H1 (cell line): ENCODE measurements at regions not wholly inside any gene's neighbourhood (a gene's known extent, or its start where the extent isn't known, plus 50 kb on each side); places are given as distances from the start of the nearest gene placed in this dataset.

Experiments
- CTCF ChIA-PET: fragments of 300-600 bp; sonication (Branson Sonifier 250); formaldehyde crosslinking; loops from one replicate; lab custom pipeline; 2021; ENCODE audit not compliant: partially characterized antibody; lab: Charles Lee
- POLR2A ChIA-PET: fragments of 300-600 bp; sonication (Branson Sonifier 250); formaldehyde crosslinking; loops from one replicate; lab custom pipeline; 2021; ENCODE audit warnings: inconsistent platforms; ENCODE audit not compliant: partially characterized antibody; lab: Charles Lee
- DNase-seq, 2 experiments: peaks; one replicate each; pipeline versions ENCODE4 v3.0.0 to v3.0.0-alpha.2; 2010 to 2022; ENCODE audit warnings: low spot score in 2 of 2, low read depth in 1 of 2, mixed read lengths in 1 of 2
- FAIRE-seq: peaks from 2 replicates; lab custom pipeline; 2011; peaks lifted over from hg19 to GRCh38; lab: Jason Lieb, UNC
- H2AFZ ChIP-seq: 2 replicates; pipeline ENCODE4 v1.8.1; 2012; ENCODE audit warnings: low read length, inconsistent platforms
- H2AK5ac ChIP-seq: 2 replicates; pipeline ENCODE4 v1.6.1; 2013; ENCODE audit warnings: low read depth, low read length
- H2BK120ac ChIP-seq: replicated peaks from 2 replicates; pipeline ENCODE3; 2013; ENCODE audit warnings: low read depth, low read length, inconsistent platforms
- H2BK12ac ChIP-seq: 2 replicates; pipeline ENCODE4 v1.6.1; 2013; ENCODE audit warnings: low read depth, low read length
- H2BK15ac ChIP-seq: 2 replicates; pipeline ENCODE4 v1.6.1; 2013; ENCODE audit warnings: low read length
- H2BK20ac ChIP-seq: 2 replicates; pipeline ENCODE4 v1.6.1; 2013; ENCODE audit warnings: low read length
- H2BK5ac ChIP-seq: 2 replicates; pipeline ENCODE4 v1.6.1; 2013; ENCODE audit warnings: low read depth, low read length
- H3K14ac ChIP-seq: 2 replicates; pipeline ENCODE4 v1.6.1; 2013; ENCODE audit warnings: inconsistent platforms; ENCODE audit not compliant: insufficient read length
- H3K18ac ChIP-seq: 2 replicates; pipeline ENCODE4 v1.6.1; 2013; ENCODE audit warnings: low read length; ENCODE audit errors: extremely low read depth
- H3K23ac ChIP-seq: 2 replicates; pipeline ENCODE4 v1.6.1; 2013; ENCODE audit warnings: inconsistent platforms; ENCODE audit not compliant: insufficient read length
- H3K23me2 ChIP-seq: 2 replicates; pipeline ENCODE4 v1.6.1; 2013; ENCODE audit warnings: low read depth, low read length
- H3K27ac ChIP-seq: 2 replicates; pipeline ENCODE4 v1.6.1; 2011; ENCODE audit warnings: low read depth, low read length, inconsistent platforms
- H3K27me3 ChIP-seq, 4 experiments: replicated peaks in 1 of 4; 1 replicate in 1 of 4; 2 replicates in 3 of 4; pipeline versions ENCODE4 v1.6.1 to v1.8.1; 2011 to 2013; ENCODE audit warnings: low read length in 3 of 4, mild to moderate bottlenecking in 3 of 4, inconsistent platforms in 2 of 4, mixed read lengths in 2 of 4, moderate library complexity in 1 of 4; ENCODE audit not compliant: control insufficient read depth in 3 of 4, insufficient read depth in 3 of 4; ENCODE audit errors: extremely low read depth in 1 of 4
- H3K36me3 ChIP-seq, 4 experiments: 2 replicates each; pipeline versions ENCODE4 v1.6.1 to v1.8.1; 2011 to 2013; ENCODE audit warnings: mild to moderate bottlenecking in 4 of 4, low read length in 3 of 4, moderate library complexity in 2 of 4, control low read depth in 1 of 4, inconsistent platforms in 1 of 4; ENCODE audit not compliant: insufficient read depth in 4 of 4, control insufficient read depth in 2 of 4
- H3K4ac ChIP-seq: replicated peaks from 2 replicates; pipeline ENCODE3; 2013; ENCODE audit warnings: low read length, low read depth, mixed read lengths, inconsistent platforms; ENCODE audit not compliant: insufficient read length
- H3K4me1 ChIP-seq, 4 experiments: replicated peaks in 1 of 4; 1 replicate in 1 of 4; 2 replicates in 3 of 4; pipeline versions ENCODE4 v1.6.1 to v1.8.1; 2011 to 2013; ENCODE audit warnings: low read length in 3 of 4, inconsistent platforms in 2 of 4, mixed read lengths in 1 of 4; ENCODE audit not compliant: insufficient read depth in 4 of 4, control insufficient read depth in 3 of 4
- H3K4me2 ChIP-seq, 2 experiments: 2 replicates each; pipeline versions ENCODE4 v1.6.1 to v1.8.1; 2011 to 2013; ENCODE audit warnings: low read depth in 2 of 2, low read length in 2 of 2, control low read depth in 1 of 2, inconsistent platforms in 1 of 2, mild to moderate bottlenecking in 1 of 2; ENCODE audit not compliant: insufficient read depth in 1 of 2
- H3K4me3 ChIP-seq, 4 experiments: fragments of 200-600, 300-600 bp in 1 of 4; sonication (generic), shearing (Covaris generic), sonication (Bioruptor Twin) in 1 of 4; 2 replicates each; pipeline versions ENCODE4 v1.5.1 to v1.8.1; 2011 to 2016; ENCODE audit warnings: low read length in 4 of 4, low read depth in 3 of 4, control low read depth in 2 of 4, inconsistent platforms in 2 of 4, mild to moderate bottlenecking in 2 of 4, mixed read lengths in 1 of 4, moderate library complexity in 1 of 4; ENCODE audit not compliant: insufficient read depth in 2 of 4; ENCODE audit errors: extremely low read depth in 1 of 4
- H3K56ac ChIP-seq: replicated peaks from 2 replicates; pipeline ENCODE3; 2013; ENCODE audit warnings: low read depth, mild to moderate bottlenecking, mixed read lengths, low read length, inconsistent platforms; ENCODE audit not compliant: insufficient read length
- H3K79me1 ChIP-seq: 2 replicates; pipeline ENCODE4 v1.6.1; 2013; ENCODE audit warnings: low read depth, low read length, control low read depth
- H3K79me2 ChIP-seq, 2 experiments: 2 replicates each; pipeline versions ENCODE4 v1.6.1 to v1.8.1; 2012 to 2013; ENCODE audit warnings: low read length in 2 of 2, mild to moderate bottlenecking in 2 of 2, inconsistent platforms in 1 of 2; ENCODE audit not compliant: insufficient read depth in 2 of 2, control insufficient read depth in 1 of 2
- H3K9ac ChIP-seq, 4 experiments: replicated peaks in 1 of 4; 1 replicate in 1 of 4; 2 replicates in 3 of 4; pipeline versions ENCODE4 v1.6.1 to v1.8.1; 2011 to 2013; ENCODE audit warnings: low read depth in 3 of 4, low read length in 3 of 4, control low read depth in 2 of 4, mild to moderate bottlenecking in 2 of 4, moderate library complexity in 2 of 4, inconsistent platforms in 1 of 4; ENCODE audit errors: extremely low read depth in 1 of 4
- H3K9me3 ChIP-seq, 2 experiments: 2 replicates each; pipeline versions ENCODE4 v1.6.1 to v1.8.1; 2012 to 2013; ENCODE audit warnings: mild to moderate bottlenecking in 2 of 2, moderate library complexity in 2 of 2, control low read depth in 1 of 2, inconsistent platforms in 1 of 2, low read depth in 1 of 2, low read length in 1 of 2, mixed read lengths in 1 of 2; ENCODE audit not compliant: insufficient read depth in 2 of 2
- H4K20me1 ChIP-seq, 2 experiments: replicated peaks in 1 of 2; 2 replicates each; pipeline versions ENCODE3 to v1.8.1; 2011 to 2013; ENCODE audit warnings: inconsistent platforms in 2 of 2, low read length in 2 of 2, mild to moderate bottlenecking in 1 of 2; ENCODE audit not compliant: insufficient read depth in 2 of 2, control insufficient read depth in 1 of 2
- H4K5ac ChIP-seq: 2 replicates; pipeline ENCODE4 v1.6.1; 2013; ENCODE audit warnings: low read length, low read depth, mixed read lengths, inconsistent platforms; ENCODE audit not compliant: insufficient read length
- H4K8ac ChIP-seq: 2 replicates; pipeline ENCODE4 v1.8.0; 2013; ENCODE audit warnings: mild to moderate bottlenecking, moderate library complexity, low read length, inconsistent platforms; ENCODE audit not compliant: insufficient read depth; ENCODE audit errors: extremely low read depth
- H4K91ac ChIP-seq: replicated peaks from 2 replicates; pipeline ENCODE3; 2013; ENCODE audit warnings: low read length, mixed read lengths, inconsistent platforms; ENCODE audit not compliant: insufficient read length
- CHD1 ChIP-seq: IDR thresholded peaks from 2 replicates; pipeline ENCODE4 v1.6.1; 2012; ENCODE audit warnings: low read depth, low read length, improper control_type of control experiment
- CTBP2 ChIP-seq: IDR thresholded peaks from 2 replicates; pipeline ENCODE4 v1.7.0; 2011; ENCODE audit warnings: borderline replicate concordance, mild to moderate bottlenecking, moderate library complexity, mixed read lengths, low read length; ENCODE audit not compliant: insufficient read depth, insufficient read length
- FOSL1 ChIP-seq: IDR thresholded peaks from 2 replicates; pipeline ENCODE4 v1.6.1; 2011; ENCODE audit warnings: mild to moderate bottlenecking, low read depth, low read length, moderate library complexity; ENCODE audit not compliant: insufficient read depth
- GTF2F1 ChIP-seq: IDR thresholded peaks from 2 replicates; pipeline ENCODE4 v1.6.1; 2012; ENCODE audit warnings: low read depth, low read length, improper control_type of control experiment, borderline replicate concordance
- MAFK ChIP-seq: IDR thresholded peaks from 2 replicates; pipeline ENCODE4 v1.6.1; 2012; ENCODE audit warnings: low read depth, mild to moderate bottlenecking, improper control_type of control experiment, low read length
- POLR2AphosphoS5 ChIP-seq: IDR thresholded peaks from 2 replicates; pipeline ENCODE4 v1.6.1; 2011; ENCODE audit warnings: low read depth, low read length
- RAD21 ChIP-seq, 2 experiments: IDR thresholded peaks in 1 of 2; conservative IDR thresholded peaks in 1 of 2; 2 replicates each; pipeline ENCODE4 v1.6.1; 2011; ENCODE audit warnings: low read depth in 2 of 2, low read length in 2 of 2, improper control_type of control experiment in 1 of 2, inconsistent platforms in 1 of 2, mild to moderate bottlenecking in 1 of 2, moderate library complexity in 1 of 2
- RBBP5 ChIP-seq: IDR thresholded peaks from 2 replicates; pipeline ENCODE4 v1.7.1; 2012; ENCODE audit warnings: low read depth, mild to moderate bottlenecking, inconsistent platforms, low read length, moderate library complexity, borderline replicate concordance
- SIRT6 ChIP-seq: IDR thresholded peaks from one replicate; pipeline ENCODE4 v1.7.1; 2012; ENCODE audit warnings: low read length, inconsistent platforms
- TAF1 ChIP-seq: IDR thresholded peaks from 2 replicates; pipeline ENCODE4 v1.6.1; 2011; ENCODE audit warnings: mild to moderate bottlenecking, low read depth, low read length
- TBP ChIP-seq: IDR thresholded peaks from 2 replicates; pipeline ENCODE4 v1.6.1; 2011; ENCODE audit warnings: low read depth, low read length, improper control_type of control experiment
- TEAD4 ChIP-seq: IDR thresholded peaks from 2 replicates; pipeline ENCODE4 v1.6.1; 2012; ENCODE audit warnings: low read depth, low read length, inconsistent platforms, mixed read lengths
- TF ChIP-seq, protein P1 (sequence below): IDR thresholded peaks from 2 replicates; pipeline ENCODE4 v1.6.1; 2011; ENCODE audit warnings: low read length, improper control_type of control experiment

DNA sequence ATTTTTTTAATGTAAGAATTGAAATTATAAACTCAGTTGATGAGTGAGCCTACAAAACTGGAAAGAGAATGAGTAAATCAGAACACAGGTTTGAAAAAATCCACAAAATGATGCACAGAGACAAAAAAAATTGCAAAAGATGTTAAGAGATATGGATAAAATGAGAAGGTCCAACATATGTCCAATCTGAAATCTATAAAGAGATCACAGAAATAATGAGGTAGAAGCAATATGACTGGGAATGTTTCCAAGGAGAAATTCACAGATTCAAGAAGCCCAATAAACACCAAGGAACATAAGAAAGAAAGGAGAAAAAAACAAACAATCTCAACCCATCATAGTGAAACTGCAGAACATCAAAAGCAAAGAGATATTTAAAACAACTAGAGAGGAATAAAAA, 288.4 kb upstream of the SLC30A5 start:
- Histone ChIP-seq H3K4me3 (no peak overlapping the region), H4K5ac (no peak overlapping the region), H2AK5ac (no peak overlapping the region), H3K4me1 (no peaks in the 10 kb centered on the region), H3K27me3 (peaks cover 0 to 1% (median 0%) of the 10 kb centered on the region in 4 experiments; a peak in 2 of 7 replicates), H2BK15ac (no peak overlapping the region), H2BK12ac (no peak overlapping the region), H4K20me1 (no peaks in the 10 kb centered on the region), H3K56ac (no peak overlapping the region), H4K91ac (no peak overlapping the region), H2BK5ac (no peak overlapping the region), H3K23ac (no peak overlapping the region), H3K23me2 (no peaks in the 10 kb centered on the region), H3K4me2 (no peak overlapping the region), H3K79me2 (no peaks in the 10 kb centered on the region), H3K9me3 (no peaks in the 10 kb centered on the region), H2AFZ (no peak overlapping the region), H3K18ac (no peak overlapping the region), H3K4ac (no peak overlapping the region), H2BK120ac (no peak overlapping the region), H3K36me3 (no peaks in the 10 kb centered on the region; a peak in 1 of 8 replicates), H3K27ac (no peak overlapping the region), H3K79me1 (no peaks in the 10 kb centered on the region), H2BK20ac (no peak overlapping the region), H3K9ac (no peak overlapping the region), H4K8ac (no peak overlapping the region), H3K14ac (no peak overlapping the region)
- ChIA-PET CTCF (interaction anchor here (1.0 kb wide), 1 partner anchor 67 kb away, joined by 3 read pairs; no protein-coding TSS in a partner anchor), POLR2A (no interaction called here)
- FAIRE-seq (no peak), DNase-seq (no peak)
- TF ChIP-seq SIRT6: no peak
- TF ChIP-seq CTBP2: no peak
- no peak for TF ChIP-seq RBBP5
- TF ChIP-seq POLR2AphosphoS5: no peak
- no peak for TF ChIP-seq CHD1
- no peak for TF ChIP-seq TEAD4
- no peak for TF ChIP-seq TBP
- no peak for TF ChIP-seq GTF2F1
- no peak for TF ChIP-seq FOSL1
- no peak for TF ChIP-seq RAD21 (IDR thresholded peaks at IDR 0.05 in 1 of 2, conservative IDR thresholded peaks at IDR 0.05 in 1 of 2; ENCODE audit: low read depth in 2 of 2, low read length in 2 of 2)
- no peak for TF ChIP-seq TAF1
- TF ChIP-seq, protein P1, sequence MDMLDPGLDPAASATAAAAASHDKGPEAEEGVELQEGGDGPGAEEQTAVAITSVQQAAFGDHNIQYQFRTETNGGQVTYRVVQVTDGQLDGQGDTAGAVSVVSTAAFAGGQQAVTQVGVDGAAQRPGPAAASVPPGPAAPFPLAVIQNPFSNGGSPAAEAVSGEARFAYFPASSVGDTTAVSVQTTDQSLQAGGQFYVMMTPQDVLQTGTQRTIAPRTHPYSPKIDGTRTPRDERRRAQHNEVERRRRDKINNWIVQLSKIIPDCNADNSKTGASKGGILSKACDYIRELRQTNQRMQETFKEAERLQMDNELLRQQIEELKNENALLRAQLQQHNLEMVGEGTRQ: no peak
- no peak for TF ChIP-seq MAFK
